HuH-7 (cell line): ENCODE measurements at regions not wholly inside any gene's neighbourhood (a gene's known extent, or its start where the extent isn't known, plus 50 kb on each side); places are given as distances from the start of the nearest gene placed in this dataset.
"Not testable (repeated sequence)": the region's sequence is repeated elsewhere in the genome, so short reads cannot be mapped to it uniquely, and the experiment has no call there.

Experiments used
- DNase-seq: peaks from one replicate; pipeline ENCODE4 v3.0.0; 2011; ENCODE audit warnings: low spot score

DNA sequence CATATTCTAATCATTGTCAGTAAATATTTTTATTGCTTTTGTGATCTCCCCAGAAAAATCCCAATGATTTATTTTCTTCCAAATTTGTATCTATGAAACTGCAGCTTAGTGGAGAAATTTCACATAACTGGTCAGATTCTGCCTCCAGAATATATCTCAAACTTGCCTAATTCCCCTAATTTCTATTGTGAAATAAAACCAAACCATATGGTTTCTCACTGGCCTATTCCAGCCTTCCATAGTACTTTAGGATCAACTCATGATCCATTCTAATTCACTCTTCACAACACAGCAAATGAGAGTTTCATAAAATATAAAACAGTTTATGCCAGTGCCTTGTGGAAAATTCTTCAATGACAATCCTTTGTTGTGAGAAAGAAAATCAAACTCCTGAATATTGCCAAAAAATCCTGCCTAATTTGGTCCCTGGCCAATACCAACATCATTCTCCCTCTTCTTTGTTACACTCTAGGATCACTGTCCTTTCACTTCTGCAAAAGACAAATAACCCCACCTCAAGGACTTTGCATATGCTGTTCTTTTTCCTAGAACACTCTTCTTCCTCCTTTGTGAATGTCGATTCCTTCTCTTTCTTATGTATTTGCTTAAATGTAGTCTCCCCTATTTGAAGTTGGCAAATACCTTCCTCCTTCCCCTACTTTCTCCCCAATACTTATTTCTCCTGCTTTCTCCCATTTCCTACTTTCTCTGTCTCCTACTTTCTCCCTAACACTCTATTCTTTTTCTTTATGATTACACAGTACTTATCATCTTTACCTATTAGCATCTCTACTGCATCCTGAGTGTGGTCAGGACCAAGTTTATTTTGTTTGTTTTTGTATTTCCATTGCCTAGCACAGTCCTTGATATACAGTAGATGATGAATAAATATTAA, 587.5 kb downstream of the RFPL4B start:
- no peak for DNase-seq

DNA sequence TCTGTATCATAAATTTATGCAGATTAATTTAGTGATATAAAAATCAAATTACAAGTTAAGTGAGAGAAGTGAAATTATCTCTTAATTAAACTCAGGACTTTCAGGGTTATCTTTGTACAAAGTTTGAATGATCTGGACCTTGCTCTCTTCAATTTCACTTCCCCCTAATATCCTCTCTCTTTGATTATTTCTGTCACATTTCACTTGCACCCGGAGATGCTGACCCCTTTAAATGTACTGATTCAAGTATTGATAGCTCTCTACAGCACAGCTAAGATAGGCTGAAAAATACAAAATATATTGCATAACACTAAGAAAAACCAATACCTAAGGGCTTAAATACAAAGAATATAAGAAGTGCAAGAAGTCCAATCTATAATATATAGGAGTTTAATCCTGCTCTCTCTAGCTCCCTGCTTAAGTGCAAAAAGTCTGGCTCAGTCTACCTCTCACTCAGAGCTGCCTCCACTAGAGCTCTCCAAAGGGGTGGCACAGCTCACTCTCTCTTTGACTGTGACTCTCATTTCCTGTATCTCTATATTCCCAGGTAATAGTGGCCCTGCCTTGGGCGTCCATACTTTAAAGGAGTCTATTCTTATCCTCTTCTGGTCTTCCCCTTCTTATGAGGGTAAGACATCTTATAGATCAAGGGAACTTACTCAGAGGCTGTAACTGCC, 588.4 kb downstream of the RFPL4B start:
- no peak for DNase-seq

DNA sequence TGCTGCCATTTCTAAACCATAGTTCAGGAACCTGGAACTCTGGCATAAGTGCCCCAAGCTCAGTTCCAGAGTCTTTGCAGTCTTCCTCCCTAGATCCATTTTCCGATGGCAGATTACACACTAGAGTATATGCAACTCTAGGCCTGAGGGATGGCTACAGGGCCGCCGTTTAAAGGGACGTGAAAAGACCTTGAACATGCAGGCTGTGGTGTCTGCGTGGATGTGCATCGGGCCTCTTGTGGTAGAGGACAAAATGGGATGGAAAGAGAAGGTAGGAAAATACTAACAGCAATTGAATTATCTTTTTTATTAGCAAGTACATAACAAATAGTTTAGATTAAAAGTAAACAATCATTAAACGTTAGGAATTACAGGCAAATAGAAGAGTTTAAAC, 588.9 kb downstream of the RFPL4B start:
- DNase-seq = no peak

DNA sequence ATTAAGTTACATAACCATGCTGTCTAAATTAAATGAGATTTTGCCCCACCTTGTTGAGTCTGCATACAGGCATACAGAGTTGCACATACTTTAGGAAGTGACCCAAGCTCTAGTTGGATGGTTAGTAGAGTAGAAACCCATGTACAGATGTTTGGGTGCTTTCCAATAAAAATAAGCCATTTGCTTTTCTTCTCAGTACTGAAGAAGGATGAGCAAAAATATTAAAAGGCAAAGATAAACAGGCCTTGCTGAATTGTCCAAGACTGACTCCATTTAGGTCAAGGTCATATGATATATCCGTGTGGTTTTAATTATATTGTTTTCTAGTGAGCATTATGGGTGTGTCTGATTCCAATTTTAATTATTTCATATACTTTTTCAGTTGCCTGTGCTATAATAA, 589.4 kb downstream of the RFPL4B start:
- no peak for DNase-seq

DNA sequence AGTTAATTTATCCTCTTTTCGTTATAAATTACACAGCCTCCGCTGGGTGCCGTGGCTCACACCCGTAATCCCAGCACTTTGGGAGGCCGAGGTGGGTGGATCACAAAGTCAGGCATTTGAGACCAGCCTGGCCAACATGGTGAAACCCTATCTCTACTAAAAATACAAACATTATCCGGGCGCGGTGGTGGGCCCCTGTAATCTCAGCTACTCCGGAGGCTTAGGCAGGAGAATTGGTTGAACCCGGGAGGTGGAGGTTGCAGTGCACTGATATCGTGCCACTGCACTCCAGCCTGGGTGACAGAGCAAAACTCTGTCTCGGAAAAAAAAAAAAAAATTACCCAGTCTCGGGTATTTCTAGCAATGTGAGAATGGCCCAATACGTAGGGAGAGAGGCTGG, 590.6 kb downstream of the RFPL4B start:
- not testable (repeated sequence) for DNase-seq

DNA sequence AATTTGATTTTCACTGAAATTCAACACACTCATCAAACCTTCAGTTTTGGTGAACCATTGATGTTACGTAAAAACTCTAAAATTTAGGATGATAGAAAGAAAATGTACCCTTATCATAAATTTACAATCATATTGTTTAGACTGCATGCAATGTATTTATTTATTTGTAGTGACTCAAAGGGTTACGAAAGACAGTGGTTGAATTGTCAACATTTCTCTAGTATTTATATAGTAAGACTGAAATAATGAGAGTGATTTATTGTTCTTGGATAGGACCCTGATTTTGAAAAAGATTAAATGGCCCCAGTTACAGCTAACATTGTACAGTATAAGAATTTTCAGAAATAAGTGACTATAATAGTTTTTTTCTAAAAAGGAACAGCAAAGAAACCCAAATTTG, 591.5 kb downstream of the RFPL4B start:
- DNase-seq = no peak

DNA sequence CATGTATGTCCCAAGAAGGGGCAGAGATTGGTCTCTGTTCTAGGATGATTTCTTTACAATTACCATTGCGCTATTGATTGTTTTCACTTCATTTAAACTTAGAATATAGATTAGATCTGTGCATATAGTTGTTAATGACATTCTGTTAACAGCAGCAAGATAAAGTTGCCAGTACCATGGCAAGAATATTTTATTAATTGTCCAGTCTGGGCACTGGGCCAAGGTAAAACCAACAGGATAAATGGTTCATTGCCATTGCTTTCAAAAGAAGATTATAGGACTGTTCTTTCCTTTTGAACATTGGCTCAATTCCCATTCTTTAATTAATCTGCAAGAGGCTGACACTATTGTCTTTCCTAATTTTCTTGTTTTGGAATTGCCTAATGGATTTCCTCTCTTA, 592.4 kb downstream of the RFPL4B start:
- DNase-seq = no peak

DNA sequence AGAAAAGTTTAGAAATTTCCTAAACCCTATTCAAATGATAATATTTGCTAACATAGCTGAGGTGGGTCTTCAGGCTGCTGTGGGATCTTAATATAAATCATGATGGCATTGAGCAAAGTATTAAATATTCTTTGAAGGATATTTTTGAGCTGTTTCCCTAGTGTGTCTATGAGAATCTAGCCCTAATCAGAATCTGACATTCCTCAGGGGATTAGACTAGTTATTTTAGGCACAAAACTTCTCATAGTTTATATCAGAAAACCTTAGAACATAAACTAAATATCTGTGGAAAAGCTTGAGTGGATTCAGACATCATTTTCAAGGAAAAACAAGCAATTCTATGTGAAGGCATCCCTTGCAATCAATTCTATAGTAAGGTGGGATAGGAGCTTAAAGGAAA, 594.5 kb downstream of the RFPL4B start:
- DNase-seq = no peak

DNA sequence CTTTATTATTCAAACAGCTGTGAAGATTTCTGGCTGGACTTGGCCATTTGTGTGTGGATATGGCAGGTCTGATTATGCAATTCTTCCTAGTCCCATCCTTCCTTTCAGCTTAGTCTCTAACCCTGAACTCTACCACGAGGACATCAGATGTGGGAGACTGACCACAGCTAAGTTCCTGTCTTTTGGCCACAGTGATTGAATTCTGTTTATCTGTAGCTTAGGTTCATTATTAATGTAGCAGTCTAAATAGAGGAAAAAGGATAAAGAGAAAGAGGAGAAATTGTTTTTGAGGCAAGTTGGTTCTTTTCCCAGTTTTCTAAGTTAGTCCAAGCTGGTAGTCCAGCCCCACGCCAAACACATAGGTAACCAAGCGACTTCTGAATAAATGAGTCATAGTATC, 598.9 kb downstream of the RFPL4B start:
- DNase-seq = no peak

DNA sequence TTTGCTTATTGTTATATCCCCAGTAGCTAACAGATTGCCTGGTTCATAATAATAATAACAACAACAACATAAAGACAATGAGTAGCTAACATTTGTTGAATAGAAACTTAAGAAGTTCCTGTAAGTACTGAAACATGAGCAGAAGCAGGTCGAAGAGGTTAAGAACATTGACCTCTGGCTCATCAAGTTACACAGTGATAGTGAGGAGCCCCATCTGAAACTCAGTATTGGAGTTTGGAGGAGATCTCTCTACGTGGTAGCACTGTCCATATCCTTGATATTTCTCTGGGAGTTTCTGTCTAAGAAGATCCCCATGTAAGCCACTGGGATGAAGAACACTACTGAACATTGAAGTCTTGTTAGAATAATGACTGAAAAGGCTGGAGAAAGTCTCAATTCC, 600.4 kb downstream of the RFPL4B start:
- no peak for DNase-seq

DNA sequence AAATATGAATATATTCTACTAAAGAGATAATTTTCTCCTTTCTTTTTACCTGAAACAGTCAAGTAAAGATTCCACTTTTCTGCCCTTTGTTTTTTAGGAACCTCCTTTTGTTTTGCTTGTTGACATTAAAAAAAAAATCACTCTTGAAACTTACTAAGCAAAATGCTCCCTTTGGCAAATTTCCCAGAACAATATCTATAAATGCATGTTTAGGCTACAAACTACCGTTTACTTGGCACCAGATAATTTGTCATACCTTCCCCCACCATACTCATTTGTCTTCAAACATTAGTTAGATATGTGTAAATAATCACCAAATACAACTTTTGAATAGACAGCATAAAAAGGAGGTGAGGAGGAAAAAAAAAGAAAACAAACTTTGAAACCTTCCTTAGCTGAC, 604.7 kb downstream of the RFPL4B start:
- DNase-seq = no peak

DNA sequence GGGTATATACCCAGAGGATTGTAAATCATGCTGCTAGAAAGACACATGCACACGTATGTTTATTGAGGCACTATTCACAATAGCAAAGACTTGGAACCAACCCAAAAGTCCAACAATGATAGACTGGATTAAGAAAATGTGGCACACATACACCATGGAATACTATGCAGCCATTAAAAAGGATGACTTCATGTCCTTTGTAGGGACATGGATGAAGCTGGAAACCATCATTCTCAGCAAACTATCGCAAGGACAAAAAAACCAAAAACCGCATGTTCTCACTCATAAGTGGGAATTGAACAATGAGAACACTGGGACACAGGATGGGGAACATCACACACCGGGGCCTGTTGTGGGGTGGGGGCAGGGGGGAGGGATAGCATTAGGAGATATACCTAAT, 608.6 kb downstream of the RFPL4B start:
- DNase-seq = not testable (repeated sequence)

DNA sequence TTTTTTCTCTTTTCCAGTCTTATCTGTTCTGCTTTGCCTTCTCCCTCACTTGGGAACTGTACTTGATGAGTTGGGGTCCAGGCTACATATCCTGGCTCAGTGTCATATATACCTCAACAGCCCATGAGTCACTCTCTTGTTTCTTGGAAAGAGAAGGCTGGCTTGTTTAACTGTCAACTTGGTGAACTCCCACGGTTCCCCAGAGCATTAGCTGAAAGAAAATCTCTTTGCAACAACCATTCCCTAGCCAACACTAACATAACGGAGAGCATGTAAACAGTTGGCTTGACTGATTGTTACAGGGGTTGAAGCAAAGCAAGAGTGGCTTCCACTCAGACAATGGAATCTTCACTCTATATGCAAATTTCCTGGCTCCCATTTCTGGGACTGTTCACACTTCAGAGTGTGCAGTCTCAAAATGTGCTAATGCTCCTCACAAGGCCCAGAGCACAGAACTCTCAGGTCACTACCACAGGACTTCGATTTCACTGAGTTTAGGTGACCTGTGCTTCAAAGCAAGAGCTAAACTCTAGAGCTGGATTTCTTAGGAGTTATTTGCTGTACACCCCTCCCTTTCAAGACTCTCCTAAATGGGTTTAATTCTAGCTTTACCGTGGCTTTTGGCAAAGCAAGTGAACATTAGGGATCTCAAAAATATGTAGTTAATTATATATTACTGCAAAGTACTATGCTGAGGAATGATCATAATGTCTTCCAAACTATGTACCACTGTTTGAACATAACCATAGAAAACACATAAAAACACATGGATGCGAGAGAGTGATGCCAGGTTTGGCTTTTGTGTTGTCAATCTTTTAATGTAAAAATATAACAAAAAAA, 609.8 kb downstream of the RFPL4B start:
- DNase-seq = no peak

DNA sequence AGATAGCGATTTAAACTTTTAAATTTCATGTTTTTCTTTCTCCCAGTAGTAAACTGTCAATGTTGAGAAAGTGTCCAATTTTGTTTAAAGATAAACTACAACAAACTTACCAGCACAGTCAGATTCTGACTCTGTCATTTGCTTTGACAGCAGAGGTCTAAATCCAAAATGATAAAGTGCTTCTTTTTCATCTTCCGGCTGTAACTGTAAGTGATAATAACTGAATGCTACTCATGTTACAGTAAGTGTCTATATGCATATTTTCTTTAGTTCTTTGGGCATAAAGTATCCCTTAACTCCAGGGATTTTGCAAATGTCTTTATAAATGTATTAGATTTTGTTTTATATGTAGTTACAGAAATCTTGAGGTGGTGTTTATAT, 610.4 kb downstream of the RFPL4B start:
- DNase-seq = no peak

DNA sequence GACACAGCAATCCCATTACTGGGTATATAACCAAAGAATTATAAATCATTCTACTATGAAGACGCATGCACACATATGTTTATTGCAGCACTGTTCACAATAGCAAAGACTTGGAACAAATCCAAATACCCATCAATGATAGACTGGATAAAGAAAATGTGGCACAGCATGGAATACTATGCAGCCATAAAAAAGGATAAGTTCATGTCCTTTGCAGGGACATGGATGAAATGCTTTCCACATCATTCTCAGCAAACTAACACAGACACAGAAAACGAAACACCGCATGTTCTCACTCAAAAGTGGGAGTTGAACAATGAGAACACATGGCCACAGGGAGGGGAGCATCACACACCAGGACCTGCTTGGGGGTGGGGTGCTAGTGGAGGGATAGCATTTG, 613.0 kb downstream of the RFPL4B start:
- DNase-seq = not testable (repeated sequence)

DNA sequence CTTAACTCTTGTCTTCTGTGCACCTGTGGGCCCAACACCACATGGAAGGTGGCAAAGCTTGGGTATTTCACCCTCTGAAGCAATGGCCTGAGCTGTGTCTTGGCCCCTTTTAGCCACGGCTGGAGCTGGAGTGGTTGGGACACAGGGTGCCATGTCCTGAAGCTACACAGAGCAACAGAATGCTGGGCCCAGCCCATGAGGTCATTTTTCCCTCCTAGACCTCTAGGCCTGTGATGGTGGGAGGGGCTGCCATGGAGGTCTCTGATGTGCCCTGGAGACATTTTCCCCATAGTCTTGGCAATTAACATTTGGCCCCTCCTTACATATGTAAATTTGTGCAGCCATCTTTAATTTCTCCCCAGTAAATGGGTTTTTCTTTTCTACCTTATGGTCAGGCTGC, 620.8 kb downstream of the RFPL4B start:
- DNase-seq = no peak

DNA sequence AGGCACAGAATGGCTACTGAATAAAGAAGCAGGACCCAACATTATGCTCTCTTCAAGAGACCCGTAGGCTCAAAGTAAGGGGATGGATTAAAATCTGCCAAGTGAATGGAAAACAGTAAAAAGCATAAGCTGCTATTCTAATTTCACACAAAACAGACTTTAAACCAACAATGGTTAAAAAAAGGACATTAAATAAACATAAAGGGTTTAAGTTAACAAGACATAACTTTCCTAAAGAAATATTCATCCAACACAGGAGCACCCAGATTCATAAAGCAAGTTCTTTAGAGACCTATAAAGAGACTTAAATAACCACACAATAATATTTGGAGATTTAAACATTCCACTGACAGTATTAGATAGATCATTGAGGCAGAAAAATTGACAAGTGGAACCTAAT, 624.5 kb downstream of the RFPL4B start:
- no peak for DNase-seq

DNA sequence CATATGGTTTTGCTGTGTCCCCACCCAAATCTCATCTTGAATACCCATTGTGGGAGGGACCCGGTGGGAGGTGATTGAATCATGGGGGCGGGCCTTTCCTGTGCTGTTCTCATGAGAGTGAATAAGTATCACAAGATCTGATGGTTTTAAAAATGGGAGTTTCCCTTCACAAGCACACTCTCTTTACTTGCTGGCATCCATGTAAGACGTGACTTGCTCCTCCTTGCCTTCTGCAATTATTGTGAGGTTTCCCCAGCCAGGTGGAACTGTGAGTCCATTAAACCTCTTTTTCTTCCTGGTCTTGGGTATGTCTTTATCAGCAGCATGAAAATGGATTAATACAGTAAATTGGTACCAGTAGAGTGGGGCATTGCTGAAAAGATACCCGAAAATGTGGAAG, 627.8 kb downstream of the RFPL4B start:
- not testable (repeated sequence) for DNase-seq

DNA sequence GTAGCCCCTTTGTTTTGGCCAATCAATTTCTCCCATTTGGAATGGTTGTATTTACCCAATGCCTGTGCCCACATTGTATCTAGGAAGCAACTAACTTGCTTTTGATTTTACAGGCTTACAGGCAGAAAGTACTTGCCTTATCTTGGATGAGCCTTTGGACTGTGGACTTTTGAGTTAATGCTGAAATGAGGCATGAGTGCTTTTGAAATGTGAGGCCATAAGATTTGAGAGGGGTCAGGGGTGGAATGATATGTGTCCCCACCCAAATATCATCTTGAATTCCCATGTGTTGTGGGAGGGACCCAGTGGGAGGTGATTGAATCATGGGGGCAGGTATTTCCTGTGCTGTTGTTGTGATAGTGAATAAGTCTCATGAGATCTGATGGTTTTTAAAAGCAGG, 629.4 kb downstream of the RFPL4B start:
- not testable (repeated sequence) for DNase-seq

DNA sequence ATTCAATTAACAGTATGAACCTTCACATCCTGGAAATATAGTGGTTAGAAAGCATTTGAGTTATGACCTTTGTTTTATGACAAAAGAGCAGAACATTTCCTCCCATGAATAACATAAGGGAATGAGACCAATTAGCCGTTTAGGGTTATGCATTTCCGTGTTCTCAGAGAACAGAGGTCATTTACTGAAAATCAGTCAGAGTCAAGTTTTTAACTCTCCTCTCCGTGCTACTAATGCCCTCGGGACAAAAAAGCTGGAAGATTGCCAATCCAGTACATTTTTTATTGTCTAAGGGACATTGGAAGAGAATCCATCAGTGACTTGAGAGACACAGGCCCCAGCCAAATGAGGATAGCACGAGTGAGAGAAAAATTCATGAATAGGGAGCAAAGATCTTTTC, 632.7 kb downstream of the RFPL4B start:
- no peak for DNase-seq

DNA sequence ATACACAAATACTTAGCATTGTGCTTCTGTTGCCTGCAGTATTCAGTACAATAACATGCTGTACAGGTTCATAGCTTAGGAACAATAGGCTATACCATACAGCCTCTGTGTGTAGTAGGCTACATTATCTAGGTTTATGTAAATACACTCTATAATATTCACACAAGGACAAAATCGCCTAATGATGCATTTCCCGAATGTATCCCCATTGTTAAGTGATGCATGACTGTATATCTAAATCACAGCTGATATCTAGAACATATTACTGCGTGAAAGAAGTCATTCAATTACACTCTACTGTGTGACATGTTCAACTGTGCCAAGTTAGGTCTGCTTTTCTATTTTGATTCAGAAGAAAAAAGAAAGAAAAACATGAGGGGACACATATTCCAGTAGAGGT, 633.5 kb downstream of the RFPL4B start:
- no peak for DNase-seq

DNA sequence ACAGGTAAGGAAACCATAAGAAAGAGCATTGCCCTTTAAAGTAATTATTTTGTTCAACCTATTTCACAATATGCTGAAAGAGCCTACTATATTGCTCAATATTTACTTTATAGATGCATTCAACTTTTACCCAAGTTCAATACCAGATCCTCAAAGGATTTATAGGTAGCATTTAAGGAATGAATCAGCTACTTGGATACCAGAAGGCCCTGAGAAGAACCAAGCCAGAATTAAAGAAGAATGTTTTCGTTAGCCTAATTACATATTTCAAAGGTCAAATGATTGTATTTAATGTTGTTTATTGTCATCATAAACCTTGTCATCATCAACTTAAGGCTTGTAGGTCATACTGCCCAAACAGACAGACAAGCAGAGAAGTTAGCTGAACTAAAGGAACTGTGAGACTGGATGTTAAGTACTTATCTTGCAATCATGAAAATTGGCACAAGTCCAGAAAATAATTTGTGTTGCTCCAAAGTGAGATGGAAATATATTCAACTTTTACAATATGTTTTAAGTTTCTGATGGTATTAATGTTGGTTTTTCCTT, 636.7 kb downstream of the RFPL4B start:
- DNase-seq = no peak

DNA sequence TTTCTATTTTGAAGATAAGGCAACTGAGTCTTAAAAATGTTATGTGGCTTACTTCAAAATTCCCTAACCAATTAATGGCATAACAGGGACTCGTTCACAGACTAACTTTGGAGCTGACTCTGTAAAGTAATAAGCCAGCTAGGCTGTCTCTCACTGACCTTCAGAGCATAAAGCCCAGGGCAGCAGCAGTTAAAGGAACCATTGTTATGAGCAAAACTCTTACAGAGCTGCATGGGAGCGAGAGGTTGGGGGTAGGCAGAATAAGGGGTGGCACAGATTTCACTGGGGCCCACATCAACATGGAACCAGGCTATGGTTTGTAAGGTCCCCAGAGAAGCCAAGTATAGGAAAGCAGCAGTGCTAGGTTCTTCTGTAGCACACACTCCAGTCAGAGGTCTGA, 637.8 kb downstream of the RFPL4B start:
- no peak for DNase-seq
